Liver (tissue), 3 donors: ENCODE measurements at regions not wholly inside any gene's neighbourhood (a gene's known extent, or its start where the extent isn't known, plus 50 kb on each side); places are given as distances from the start of the nearest gene placed in this dataset.
"Not testable (repeated sequence)": the region's sequence is repeated elsewhere in the genome, so short reads cannot be mapped to it uniquely, and the experiment has no call there.

ENCODE experiments used
- GABPA ChIP-seq, 2 donors: IDR thresholded peaks in 1 of 2; conservative IDR thresholded peaks in 1 of 2; 2 replicates each; pipeline ENCODE4 v1.6.1; 2016; ENCODE audit warnings: antibody characterized with exemption in 2 of 2, mild to moderate bottlenecking in 1 of 2, moderate library complexity in 1 of 2
- RXRA ChIP-seq, 2 donors: IDR thresholded peaks; 2 replicates each; pipeline ENCODE4 v1.6.1; 2017 to 2018; ENCODE audit warnings: antibody characterized with exemption in 2 of 2, mild to moderate bottlenecking in 1 of 2
- ZBTB33 ChIP-seq: IDR thresholded peaks from 2 replicates; pipeline ENCODE4 v1.6.1; 2016; ENCODE audit warnings: antibody characterized with exemption
- TF ChIP-seq, protein P1 (sequence below): fragments of 150-350 bp; IDR thresholded peaks from 2 replicates; pipeline ENCODE4 v1.5.1; 2017; ENCODE audit warnings: improper control_type of control experiment, low read depth, low read length; ENCODE audit not compliant: missing input control
- TF ChIP-seq, protein P2 (sequence below): IDR thresholded peaks from 2 replicates; pipeline ENCODE4 v1.6.1; 2016; ENCODE audit warnings: antibody characterized with exemption
- donor health status: healthy.
- donor health status: healthy.

GRCh38 chr22:10526079-10526478 lies 5001.9 kb upstream of the OR11H1 start:
- TF ChIP-seq, protein P1, sequence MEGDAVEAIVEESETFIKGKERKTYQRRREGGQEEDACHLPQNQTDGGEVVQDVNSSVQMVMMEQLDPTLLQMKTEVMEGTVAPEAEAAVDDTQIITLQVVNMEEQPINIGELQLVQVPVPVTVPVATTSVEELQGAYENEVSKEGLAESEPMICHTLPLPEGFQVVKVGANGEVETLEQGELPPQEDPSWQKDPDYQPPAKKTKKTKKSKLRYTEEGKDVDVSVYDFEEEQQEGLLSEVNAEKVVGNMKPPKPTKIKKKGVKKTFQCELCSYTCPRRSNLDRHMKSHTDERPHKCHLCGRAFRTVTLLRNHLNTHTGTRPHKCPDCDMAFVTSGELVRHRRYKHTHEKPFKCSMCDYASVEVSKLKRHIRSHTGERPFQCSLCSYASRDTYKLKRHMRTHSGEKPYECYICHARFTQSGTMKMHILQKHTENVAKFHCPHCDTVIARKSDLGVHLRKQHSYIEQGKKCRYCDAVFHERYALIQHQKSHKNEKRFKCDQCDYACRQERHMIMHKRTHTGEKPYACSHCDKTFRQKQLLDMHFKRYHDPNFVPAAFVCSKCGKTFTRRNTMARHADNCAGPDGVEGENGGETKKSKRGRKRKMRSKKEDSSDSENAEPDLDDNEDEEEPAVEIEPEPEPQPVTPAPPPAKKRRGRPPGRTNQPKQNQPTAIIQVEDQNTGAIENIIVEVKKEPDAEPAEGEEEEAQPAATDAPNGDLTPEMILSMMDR = not testable (repeated sequence)
- not testable (repeated sequence) for TF ChIP-seq RXRA (IDR thresholded peaks at IDR 0.05); GABPA (IDR thresholded peaks at IDR 0.05 in 1 of 2, conservative IDR thresholded peaks at IDR 0.05 in 1 of 2); ZBTB33
- TF ChIP-seq, protein P2, sequence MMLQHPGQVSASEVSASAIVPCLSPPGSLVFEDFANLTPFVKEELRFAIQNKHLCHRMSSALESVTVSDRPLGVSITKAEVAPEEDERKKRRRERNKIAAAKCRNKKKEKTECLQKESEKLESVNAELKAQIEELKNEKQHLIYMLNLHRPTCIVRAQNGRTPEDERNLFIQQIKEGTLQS = not testable (repeated sequence)
